GM12875 (cell line): ENCODE measurements at regions not wholly inside any gene's neighbourhood (a gene's known extent, or its start where the extent isn't known, plus 50 kb on each side); places are given as distances from the start of the nearest gene placed in this dataset.

Experiments used
- H3K4me3 ChIP-seq: one replicate; pipeline ENCODE4 v1.5.1; 2011; ENCODE audit warnings: low read depth, low read length, control low read depth
- CTCF ChIP-seq: IDR thresholded peaks from 2 replicates; pipeline ENCODE4 v1.5.1; 2011; ENCODE audit warnings: low read depth, mild to moderate bottlenecking, control low read depth, inconsistent platforms, low read length, moderate library complexity, borderline replicate concordance; ENCODE audit not compliant: insufficient read depth

DNA sequence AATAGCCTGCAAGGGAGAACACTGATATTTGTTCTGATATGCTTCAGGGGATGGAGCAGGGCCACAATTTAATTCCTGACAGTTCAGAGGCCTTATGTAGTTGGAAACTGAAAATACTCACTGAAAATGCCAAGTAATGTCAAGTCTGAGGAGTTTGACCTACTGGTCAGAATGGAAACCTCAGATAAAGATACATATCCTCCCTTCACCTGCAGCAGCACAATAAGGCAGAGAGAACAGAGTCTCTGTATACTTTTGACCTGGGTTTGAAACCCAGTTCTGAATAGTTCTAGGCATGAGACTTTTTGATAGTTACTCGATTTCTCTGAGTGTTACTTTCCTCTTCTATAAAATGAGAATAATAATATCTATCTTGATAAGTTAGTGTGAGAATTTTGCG, 65.8 kb upstream of the TRPC5 start:
- no peak for TF ChIP-seq CTCF
- no peak overlapping the region for H3K4me3 ChIP-seq

DNA sequence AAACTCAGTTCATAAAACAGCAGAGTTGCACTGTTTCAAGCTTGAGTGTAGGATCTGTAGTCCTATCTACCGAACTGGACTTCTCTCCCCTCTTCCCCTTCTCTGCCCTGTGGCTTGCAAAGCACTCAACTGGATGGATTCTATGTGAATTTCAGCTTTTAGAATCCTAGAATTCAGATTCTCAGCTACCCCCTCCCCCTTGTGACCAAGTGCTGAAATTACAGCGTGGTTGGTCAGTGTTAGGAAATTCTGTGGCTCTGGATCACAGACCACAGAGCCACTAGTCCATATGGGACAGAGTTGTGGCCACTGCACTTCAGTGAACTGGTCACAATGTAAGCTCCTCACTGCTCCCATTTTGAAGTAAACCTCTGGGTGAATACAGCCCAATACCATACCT, 64.6 kb upstream of the TRPC5 start:
- no peak overlapping the region for H3K4me3 ChIP-seq
- TF ChIP-seq CTCF, result peak; percentile 50; the same call in 1 of the 2 replicates

- TF ChIP-seq CTCF, result no peak
- H3K4me3 ChIP-seq, result no peak overlapping the region
These were observed 54.7 kb upstream of the TRPC5 start for GRCh38 chrX:112137276-112137675.
